Tibial nerve (tissue), 4 donors: ENCODE measurements at regions not wholly inside any gene's neighbourhood (a gene's known extent, or its start where the extent isn't known, plus 50 kb on each side); places are given as distances from the start of the nearest gene placed in this dataset.

ENCODE experiments used
- EP300 ChIP-seq, 2 donors: sonication (generic); formaldehyde crosslinking; IDR thresholded peaks; one replicate each; pipeline ENCODE4 v1.6.1; 2017; ENCODE audit warnings: antibody characterized with exemption in 2 of 2, mild to moderate bottlenecking in 1 of 2
- POLR2A ChIP-seq, 2 donors: fragments of 450-650 bp; IDR thresholded peaks; one replicate each; pipeline ENCODE4 v1.6.1; 2017; ENCODE audit warnings: antibody characterized with exemption in 2 of 2, mild to moderate bottlenecking in 2 of 2, moderate library complexity in 2 of 2
- TF ChIP-seq, protein P1 (sequence below), 5 experiments: fragments of 200-600 bp in 3 of 5; fragments of 450-650 bp in 2 of 5; sonication (generic) in 3 of 5; IDR thresholded peaks; one replicate each; pipeline ENCODE4 v1.5.1; 2016 to 2019; ENCODE audit warnings: antibody characterized with exemption in 5 of 5, mild to moderate bottlenecking in 3 of 5, moderate library complexity in 2 of 5

- TF ChIP-seq EP300 (IDR thresholded peaks at IDR 0.05) (no peak), POLR2A (IDR thresholded peaks at IDR 0.05) (no peak)
- TF ChIP-seq, protein P1, sequence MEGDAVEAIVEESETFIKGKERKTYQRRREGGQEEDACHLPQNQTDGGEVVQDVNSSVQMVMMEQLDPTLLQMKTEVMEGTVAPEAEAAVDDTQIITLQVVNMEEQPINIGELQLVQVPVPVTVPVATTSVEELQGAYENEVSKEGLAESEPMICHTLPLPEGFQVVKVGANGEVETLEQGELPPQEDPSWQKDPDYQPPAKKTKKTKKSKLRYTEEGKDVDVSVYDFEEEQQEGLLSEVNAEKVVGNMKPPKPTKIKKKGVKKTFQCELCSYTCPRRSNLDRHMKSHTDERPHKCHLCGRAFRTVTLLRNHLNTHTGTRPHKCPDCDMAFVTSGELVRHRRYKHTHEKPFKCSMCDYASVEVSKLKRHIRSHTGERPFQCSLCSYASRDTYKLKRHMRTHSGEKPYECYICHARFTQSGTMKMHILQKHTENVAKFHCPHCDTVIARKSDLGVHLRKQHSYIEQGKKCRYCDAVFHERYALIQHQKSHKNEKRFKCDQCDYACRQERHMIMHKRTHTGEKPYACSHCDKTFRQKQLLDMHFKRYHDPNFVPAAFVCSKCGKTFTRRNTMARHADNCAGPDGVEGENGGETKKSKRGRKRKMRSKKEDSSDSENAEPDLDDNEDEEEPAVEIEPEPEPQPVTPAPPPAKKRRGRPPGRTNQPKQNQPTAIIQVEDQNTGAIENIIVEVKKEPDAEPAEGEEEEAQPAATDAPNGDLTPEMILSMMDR (IDR thresholded peaks at IDR 0.05): no peak
Measured at GRCh38 chr6:80480421-80481157, 374.1 kb downstream of the BCKDHB start.
